ENCODE measurements at regions not wholly inside any gene's neighbourhood (a gene's known extent, or its start where the extent isn't known, plus 50 kb on each side); places are given as distances from the start of the nearest gene placed in this dataset.
"Not testable (repeated sequence)": the region's sequence is repeated elsewhere in the genome, so short reads cannot be mapped to it uniquely, and the experiment has no call there.

DNA sequence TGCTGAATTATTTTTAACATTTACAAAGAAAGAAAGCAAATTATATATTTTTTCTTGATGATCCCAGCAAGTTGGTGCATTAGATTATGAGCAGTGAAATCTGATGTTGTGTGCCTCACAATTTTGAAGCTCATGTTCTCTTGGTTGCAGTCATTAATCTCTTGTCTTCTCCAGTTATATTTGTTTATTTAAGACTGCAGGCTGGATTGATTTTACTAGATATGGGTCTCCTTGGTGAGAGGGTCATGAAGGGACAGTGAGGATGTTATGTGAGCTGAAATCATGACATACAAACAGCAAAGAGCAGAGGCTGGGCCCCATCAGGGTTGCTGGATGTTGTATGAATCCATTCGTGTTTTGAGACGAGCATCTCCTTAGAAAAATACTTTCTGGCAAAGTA is 64.2 kb upstream of the AKIRIN2 start:
- no peak for DNase-seq (ENCODE audit: low read depth, low spot score)

DNA sequence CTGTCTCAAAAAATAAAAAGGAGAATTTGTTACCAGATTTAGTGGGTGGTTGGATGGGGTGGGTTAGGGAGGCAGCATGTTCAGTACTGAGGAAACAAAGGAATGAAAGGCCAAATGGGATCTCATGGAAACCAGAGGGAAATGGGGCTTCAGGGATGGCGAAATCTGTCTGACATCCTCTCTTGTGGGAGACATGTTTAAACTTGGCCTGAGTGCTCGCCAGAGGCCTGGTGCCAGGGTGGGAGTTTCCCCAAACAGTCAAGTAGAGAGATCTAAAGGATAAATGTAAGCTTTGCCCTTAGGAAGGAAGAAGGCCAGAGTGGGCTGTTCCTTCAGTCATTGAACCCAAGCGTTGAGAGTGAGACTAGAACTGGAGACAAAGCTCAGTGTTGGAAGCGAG is 61.9 kb upstream of the AKIRIN2 start:
- no peak for DNase-seq (ENCODE audit: low read depth, low spot score)

- DNase-seq (ENCODE audit: low read depth, low spot score), result no peak
Observed at GRCh38 chr6:87763276-87763675, 61.2 kb upstream of the AKIRIN2 start.

GRCh38 chr6:87762116-87762515 is 60.1 kb upstream of the AKIRIN2 start:
- DNase-seq (ENCODE audit: low read depth, low spot score), result no peak

DNA sequence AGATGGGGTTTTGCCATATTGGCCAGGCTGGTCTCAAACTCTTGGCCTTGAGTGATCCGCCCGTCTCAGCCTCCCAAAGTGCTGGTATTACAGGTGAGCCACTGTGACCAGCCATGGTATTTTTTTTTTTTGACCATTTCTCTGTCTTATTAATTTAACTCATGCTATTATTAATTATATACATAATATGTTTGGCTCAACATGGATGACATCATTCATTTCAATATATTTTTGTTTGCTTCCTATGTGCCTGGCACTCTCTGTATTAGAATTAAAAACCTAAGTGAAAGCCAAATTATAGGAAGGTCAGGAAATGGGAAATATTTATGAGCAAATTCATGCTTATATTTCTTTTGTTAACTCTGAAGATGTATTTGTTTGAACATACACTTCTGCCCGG is 55.8 kb upstream of the AKIRIN2 start:
- DNase-seq (ENCODE audit: low read depth, low spot score), result no peak

DNA sequence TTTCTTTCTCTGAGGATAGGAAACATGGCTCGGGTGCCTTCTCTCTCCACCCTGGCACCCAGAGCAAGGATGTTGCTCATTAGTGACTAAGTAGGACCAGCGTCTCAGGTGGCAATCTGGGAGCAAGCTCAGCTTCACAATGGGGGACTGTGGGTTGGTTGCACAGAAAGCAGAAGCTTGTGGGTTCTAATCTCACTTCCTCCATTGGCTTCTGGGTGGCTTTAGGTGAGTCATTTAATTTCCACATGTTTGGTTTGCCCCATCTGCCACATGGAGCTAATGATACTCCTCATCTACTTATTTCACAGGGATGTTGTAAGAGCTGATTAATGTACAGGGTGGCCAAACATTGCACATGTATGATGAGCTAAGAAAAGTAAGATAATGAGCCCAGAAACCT is 54.8 kb upstream of the AKIRIN2 start:
- no peak for DNase-seq (ENCODE audit: low read depth, low spot score)

- DNase-seq (ENCODE audit: low read depth, low spot score), result no peak
Observed at GRCh38 chr6:87755708-87756671, 54.0 kb upstream of the AKIRIN2 start.

GRCh38 chr6:87754828-87755227 is 52.8 kb upstream of the AKIRIN2 start:
- DNase-seq (ENCODE audit: low read depth, low spot score), result no peak

DNA sequence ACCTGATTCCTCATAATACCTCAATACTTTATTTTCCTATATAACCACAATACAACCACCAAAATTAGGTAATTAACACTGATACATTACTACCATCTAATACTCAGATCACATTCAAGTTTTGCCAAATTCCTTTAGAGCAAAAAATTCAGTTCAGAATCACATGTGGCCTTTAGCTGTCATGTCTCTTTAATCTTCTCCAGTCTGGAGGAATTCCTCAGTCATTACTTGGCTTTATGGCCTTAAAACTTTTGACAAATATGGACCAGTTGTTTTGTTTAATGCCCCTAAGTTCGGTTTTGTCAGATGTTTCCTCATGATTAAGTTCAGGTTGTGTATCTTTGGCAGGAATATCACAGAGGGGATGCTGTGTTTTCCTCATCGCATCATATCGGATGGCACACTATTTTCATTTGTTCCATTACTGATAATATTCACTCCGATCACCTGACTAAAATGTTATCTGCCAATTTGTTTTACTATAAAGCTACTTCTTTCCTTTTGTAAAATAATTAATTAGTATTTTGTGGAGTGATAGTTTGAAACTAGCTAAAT is 51.2 kb upstream of the AKIRIN2 start:
- DNase-seq (ENCODE audit: low read depth, low spot score), result no peak

- DNase-seq (ENCODE audit: low read depth, low spot score), result not testable (repeated sequence)
Observed at GRCh38 chr6:87752503-87752902, 50.5 kb upstream of the AKIRIN2 start.

Data from pulmonary artery endothelial cell (primary cell).